ENCODE measurements at regions not wholly inside any gene's neighbourhood (a gene's known extent, or its start where the extent isn't known, plus 50 kb on each side); places are given as distances from the start of the nearest gene placed in this dataset.
"Not testable (repeated sequence)": the region's sequence is repeated elsewhere in the genome, so short reads cannot be mapped to it uniquely, and the experiment has no call there.

DNA sequence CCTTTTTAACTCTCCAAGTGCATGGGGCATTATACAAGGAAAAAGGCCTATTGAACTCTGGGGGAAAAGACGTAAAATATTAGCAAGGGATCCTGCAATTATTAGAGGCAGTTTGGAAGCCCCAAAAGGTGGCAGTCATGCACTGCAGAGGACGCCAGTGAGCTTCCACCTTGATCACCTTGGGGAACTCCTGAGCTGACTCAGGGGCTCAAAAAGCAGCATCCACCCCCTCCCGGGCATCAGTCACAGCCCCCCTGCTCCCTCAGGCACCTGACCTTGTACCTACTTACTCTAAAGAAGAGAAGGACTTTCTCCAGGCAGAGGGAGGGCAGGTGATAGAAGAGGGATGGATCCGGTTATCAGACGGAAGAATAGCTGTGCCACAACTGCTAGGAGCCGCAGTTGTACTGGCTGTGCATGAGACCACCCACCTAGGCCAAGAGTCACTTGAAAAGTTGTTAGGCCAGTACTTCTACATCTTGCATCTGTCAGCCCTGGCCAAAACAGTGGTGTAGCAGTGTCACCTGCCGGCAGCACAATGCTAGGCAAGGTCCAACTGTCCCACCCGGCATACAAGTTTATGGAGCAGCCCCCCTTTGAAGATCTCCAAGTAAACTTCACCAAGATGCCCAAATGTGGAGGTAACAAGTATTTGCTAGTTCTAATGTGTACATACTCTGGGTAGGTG lies 601.6 kb downstream of the UQCRFS1 start:
- TF ChIP-seq, protein P1, sequence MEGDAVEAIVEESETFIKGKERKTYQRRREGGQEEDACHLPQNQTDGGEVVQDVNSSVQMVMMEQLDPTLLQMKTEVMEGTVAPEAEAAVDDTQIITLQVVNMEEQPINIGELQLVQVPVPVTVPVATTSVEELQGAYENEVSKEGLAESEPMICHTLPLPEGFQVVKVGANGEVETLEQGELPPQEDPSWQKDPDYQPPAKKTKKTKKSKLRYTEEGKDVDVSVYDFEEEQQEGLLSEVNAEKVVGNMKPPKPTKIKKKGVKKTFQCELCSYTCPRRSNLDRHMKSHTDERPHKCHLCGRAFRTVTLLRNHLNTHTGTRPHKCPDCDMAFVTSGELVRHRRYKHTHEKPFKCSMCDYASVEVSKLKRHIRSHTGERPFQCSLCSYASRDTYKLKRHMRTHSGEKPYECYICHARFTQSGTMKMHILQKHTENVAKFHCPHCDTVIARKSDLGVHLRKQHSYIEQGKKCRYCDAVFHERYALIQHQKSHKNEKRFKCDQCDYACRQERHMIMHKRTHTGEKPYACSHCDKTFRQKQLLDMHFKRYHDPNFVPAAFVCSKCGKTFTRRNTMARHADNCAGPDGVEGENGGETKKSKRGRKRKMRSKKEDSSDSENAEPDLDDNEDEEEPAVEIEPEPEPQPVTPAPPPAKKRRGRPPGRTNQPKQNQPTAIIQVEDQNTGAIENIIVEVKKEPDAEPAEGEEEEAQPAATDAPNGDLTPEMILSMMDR (conservative IDR thresholded peaks at IDR 0.05): not testable (repeated sequence)
- TF ChIP-seq EZH2 (IDR thresholded peaks at IDR 0.05; ENCODE audit: low read depth): not testable (repeated sequence)

Data from PC-9 (cell line).